Vagina (tissue), 2 donors: ENCODE measurements at regions not wholly inside any gene's neighbourhood (a gene's known extent, or its start where the extent isn't known, plus 50 kb on each side); places are given as distances from the start of the nearest gene placed in this dataset.

Source experiments
- DNase-seq, 2 donors: peaks; one replicate each; pipeline ENCODE4 v3.0.0-alpha.2; 2017; ENCODE audit errors: extremely low spot score in 2 of 2
- H3K27ac ChIP-seq: fragments of 200-600 bp; sonication (generic); one replicate; pipeline ENCODE4 v1.5.1; 2019
- H3K27me3 ChIP-seq: fragments of 200-600 bp; sonication (generic); one replicate; pipeline ENCODE4 v1.5.1; 2019
- H3K36me3 ChIP-seq, 2 donors: fragments of 200-600 bp; sonication (generic); one replicate each; pipeline ENCODE4 v1.5.1; 2017 to 2019
- H3K4me1 ChIP-seq: fragments of 200-600 bp; sonication (generic); one replicate; pipeline ENCODE4 v1.5.1; 2019
- H3K4me3 ChIP-seq, 2 donors: fragments of 200-600 bp; sonication (generic); 1 replicate in 1 of 2; 2 replicates in 1 of 2; pipeline ENCODE4 v1.5.1; 2016 to 2019
- H3K9me3 ChIP-seq: fragments of 200-600 bp; sonication (generic); one replicate; pipeline ENCODE4 v1.5.1; 2019
- POLR2A ChIP-seq, 2 donors: fragments of 450-650 bp; IDR thresholded peaks; one replicate each; pipeline ENCODE4 v1.6.1; 2017; ENCODE audit warnings: antibody characterized with exemption in 2 of 2, mild to moderate bottlenecking in 2 of 2, moderate library complexity in 2 of 2
- POLR2AphosphoS5 ChIP-seq, 2 donors: sonication (generic); formaldehyde crosslinking; IDR thresholded peaks; one replicate each; pipeline ENCODE4 v1.9.0; 2017; ENCODE audit warnings: antibody characterized with exemption in 2 of 2, mild to moderate bottlenecking in 2 of 2, low read depth in 1 of 2; ENCODE audit not compliant: insufficient read depth in 1 of 2
- intact Hi-C: fragments of 100-400 bp; cut with DNase I; formaldehyde crosslinking; loops from one replicate; pipeline ENCODE4 v1.15.1; 2023
- TF ChIP-seq, protein P1 (sequence below), 3 experiments: fragments of 450-650 bp in 2 of 3; fragments of 200-600 bp in 1 of 3; sonication (generic) in 1 of 3; IDR thresholded peaks; one replicate each; pipeline ENCODE4 v1.5.1; 2017 to 2019; ENCODE audit warnings: antibody characterized with exemption in 3 of 3, mild to moderate bottlenecking in 2 of 3, moderate library complexity in 2 of 3

DNA sequence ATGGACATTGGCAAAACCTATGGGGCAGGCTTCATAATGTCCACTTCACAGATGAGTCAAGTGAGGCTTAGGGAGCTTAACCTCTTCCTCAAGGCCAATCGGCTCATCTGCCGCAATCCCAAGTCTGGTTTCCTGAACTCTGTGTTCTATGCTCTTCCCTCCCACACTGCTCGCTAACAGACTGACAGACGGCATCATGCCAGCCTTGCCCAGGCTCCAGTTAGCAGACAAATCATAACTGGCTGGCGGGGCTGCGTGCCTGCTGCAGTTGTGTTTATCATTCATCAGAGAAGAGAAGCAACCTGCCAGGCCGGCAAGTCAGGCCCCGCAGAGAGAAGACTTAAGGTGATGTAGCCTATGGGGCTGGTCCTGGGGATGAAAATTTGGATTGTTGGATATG lies 216.2 kb upstream of the ASIC2 start:
- Histone ChIP-seq H3K36me3 (no peaks in the 10 kb centered on the region), H3K9me3 (no peaks in the 10 kb centered on the region), H3K4me3 (no peak overlapping the region), H3K27ac (no peak overlapping the region), H3K4me1 (no peaks in the 10 kb centered on the region), H3K27me3 (no peaks in the 10 kb centered on the region)
- TF ChIP-seq POLR2AphosphoS5 (IDR thresholded peaks at IDR 0.05; ENCODE audit: insufficient read depth in 1 of 2, low read depth in 1 of 2) (no peak), POLR2A (IDR thresholded peaks at IDR 0.05) (no peak)
- TF ChIP-seq, protein P1, sequence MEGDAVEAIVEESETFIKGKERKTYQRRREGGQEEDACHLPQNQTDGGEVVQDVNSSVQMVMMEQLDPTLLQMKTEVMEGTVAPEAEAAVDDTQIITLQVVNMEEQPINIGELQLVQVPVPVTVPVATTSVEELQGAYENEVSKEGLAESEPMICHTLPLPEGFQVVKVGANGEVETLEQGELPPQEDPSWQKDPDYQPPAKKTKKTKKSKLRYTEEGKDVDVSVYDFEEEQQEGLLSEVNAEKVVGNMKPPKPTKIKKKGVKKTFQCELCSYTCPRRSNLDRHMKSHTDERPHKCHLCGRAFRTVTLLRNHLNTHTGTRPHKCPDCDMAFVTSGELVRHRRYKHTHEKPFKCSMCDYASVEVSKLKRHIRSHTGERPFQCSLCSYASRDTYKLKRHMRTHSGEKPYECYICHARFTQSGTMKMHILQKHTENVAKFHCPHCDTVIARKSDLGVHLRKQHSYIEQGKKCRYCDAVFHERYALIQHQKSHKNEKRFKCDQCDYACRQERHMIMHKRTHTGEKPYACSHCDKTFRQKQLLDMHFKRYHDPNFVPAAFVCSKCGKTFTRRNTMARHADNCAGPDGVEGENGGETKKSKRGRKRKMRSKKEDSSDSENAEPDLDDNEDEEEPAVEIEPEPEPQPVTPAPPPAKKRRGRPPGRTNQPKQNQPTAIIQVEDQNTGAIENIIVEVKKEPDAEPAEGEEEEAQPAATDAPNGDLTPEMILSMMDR (IDR thresholded peaks at IDR 0.05), result no peak
- intact Hi-C loops, result no loop called here
- no peak for DNase-seq

DNA sequence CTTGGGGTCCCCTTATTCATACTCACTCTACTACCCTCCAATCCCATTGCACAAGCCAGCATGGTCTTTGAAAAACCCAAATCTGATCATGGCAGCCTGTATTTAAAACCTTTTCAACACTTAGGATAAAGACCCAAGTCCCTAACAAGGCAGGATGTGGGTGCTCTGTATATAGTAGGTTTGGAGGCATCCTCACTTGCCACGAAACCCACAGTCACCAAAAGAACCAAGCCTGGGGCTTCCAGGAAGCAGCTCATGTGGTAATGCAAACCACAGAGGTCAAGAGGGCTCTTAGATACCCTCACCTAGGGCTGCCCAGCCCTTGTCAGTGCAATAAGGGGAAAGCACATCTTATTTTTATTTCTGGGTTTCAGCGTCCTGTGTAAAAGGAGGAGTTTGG lies 218.6 kb upstream of the ASIC2 start:
- H3K27ac ChIP-seq, result no peak overlapping the region
- no peaks in the 10 kb centered on the region for H3K27me3 ChIP-seq
- TF ChIP-seq POLR2A (IDR thresholded peaks at IDR 0.05) (no peak), POLR2AphosphoS5 (IDR thresholded peaks at IDR 0.05; ENCODE audit: insufficient read depth in 1 of 2, low read depth in 1 of 2) (no peak)
- TF ChIP-seq, protein P1 (IDR thresholded peaks at IDR 0.05), result no peak
- no peaks in the 10 kb centered on the region for H3K4me1 ChIP-seq
- no peaks in the 10 kb centered on the region for H3K36me3 ChIP-seq
- intact Hi-C loops, result no loop called here
- no peaks in the 10 kb centered on the region for H3K9me3 ChIP-seq
- no peak overlapping the region for H3K4me3 ChIP-seq
- no peak for DNase-seq

DNA sequence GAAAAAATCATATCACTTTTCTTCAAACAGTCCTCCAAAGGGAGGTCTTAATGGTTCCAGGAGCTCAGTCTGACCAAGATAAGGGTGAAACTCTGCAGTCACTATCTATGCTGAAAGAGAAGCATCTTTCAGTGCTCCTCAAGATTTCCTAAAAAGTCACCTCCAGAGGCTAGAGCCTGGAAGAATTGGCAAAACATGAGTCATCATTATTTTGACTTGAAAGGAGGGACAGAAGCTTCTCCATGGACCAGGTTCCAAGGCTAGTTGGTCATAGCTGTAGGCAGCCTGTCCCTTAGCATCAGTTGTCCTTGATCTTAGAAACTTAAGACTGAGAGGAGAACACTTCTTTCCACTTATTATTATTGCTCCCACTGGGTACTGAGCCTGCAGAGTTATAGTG lies 219.0 kb upstream of the ASIC2 start:
- Histone ChIP-seq H3K27ac (no peak overlapping the region), H3K27me3 (no peaks in the 10 kb centered on the region), H3K9me3 (no peaks in the 10 kb centered on the region), H3K4me1 (no peaks in the 10 kb centered on the region), H3K36me3 (no peaks in the 10 kb centered on the region), H3K4me3 (no peak overlapping the region)
- intact Hi-C loops, result no loop called here
- no peak for TF ChIP-seq POLR2AphosphoS5 (IDR thresholded peaks at IDR 0.05; ENCODE audit: insufficient read depth in 1 of 2, low read depth in 1 of 2)
- TF ChIP-seq, protein P1 (IDR thresholded peaks at IDR 0.05), result no peak
- no peak for TF ChIP-seq POLR2A (IDR thresholded peaks at IDR 0.05)
- no peak for DNase-seq

DNA sequence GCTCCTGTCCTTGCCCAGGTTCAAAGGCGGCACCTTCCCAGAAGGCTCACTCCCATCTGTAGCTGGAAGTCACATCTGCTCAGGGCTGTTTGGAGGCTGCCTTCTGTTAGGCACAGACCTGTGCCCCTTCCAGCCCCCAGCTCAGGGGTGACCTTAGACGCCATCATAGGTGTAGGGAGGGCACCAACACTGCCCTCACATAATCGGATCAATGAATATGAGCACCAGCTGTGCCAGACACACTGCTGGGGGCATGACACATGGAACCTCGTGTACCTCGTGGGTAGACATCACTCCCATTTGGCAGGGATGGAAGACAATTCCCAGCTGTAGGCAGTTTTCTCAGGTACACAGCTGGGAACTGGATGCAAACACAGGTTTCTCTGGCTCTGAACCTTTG lies 220.7 kb upstream of the ASIC2 start:
- Histone ChIP-seq H3K9me3 (no peaks in the 10 kb centered on the region), H3K36me3 (no peaks in the 10 kb centered on the region), H3K27me3 (no peaks in the 10 kb centered on the region), H3K4me3 (no peak overlapping the region), H3K27ac (no peak overlapping the region), H3K4me1 (no peaks in the 10 kb centered on the region)
- intact Hi-C loops, result no loop called here
- DNase-seq, result no peak
- TF ChIP-seq, protein P1 (IDR thresholded peaks at IDR 0.05), result no peak

DNA sequence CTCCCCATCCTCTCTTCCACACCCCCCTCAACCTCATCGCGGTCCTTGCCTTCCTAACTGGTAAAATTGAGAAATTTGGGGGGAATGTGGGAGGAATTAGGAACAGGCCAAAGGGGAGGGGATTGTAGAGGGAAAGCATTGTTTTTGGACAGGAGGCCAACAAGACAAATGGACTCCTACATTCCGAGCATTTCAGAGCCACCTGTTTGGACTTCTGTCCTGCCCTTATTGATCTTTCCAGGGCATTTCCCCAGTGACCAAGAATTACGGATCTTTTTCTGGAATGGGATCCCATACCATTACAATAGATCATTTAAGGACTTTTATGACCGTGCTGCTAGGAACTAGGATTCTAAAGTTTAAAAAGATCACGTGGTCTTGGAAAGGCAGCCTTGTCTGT lies 221.3 kb upstream of the ASIC2 start:
- Histone ChIP-seq H3K4me1 (no peaks in the 10 kb centered on the region), H3K4me3 (no peak overlapping the region), H3K36me3 (no peaks in the 10 kb centered on the region), H3K9me3 (no peaks in the 10 kb centered on the region), H3K27me3 (no peaks in the 10 kb centered on the region), H3K27ac (no peak overlapping the region)
- DNase-seq, result no peak
- intact Hi-C loops, result no loop called here
- no peak for TF ChIP-seq POLR2A (IDR thresholded peaks at IDR 0.05)
- no peak for TF ChIP-seq POLR2AphosphoS5 (IDR thresholded peaks at IDR 0.05; ENCODE audit: insufficient read depth in 1 of 2, low read depth in 1 of 2)
- TF ChIP-seq, protein P1 (IDR thresholded peaks at IDR 0.05), result no peak
